Transverse colon (tissue), 4 donors: ENCODE measurements at regions not wholly inside any gene's neighbourhood (a gene's known extent, or its start where the extent isn't known, plus 50 kb on each side); places are given as distances from the start of the nearest gene placed in this dataset.

Source experiments
- DNase-seq: peaks from one replicate; pipeline ENCODE4 v3.0.0-alpha.2; 2019
- H3K27ac ChIP-seq, 4 donors: fragments of 200-600 bp; sonication (generic); 2 replicates each; pipeline ENCODE4 v1.5.1; 2016 to 2018; ENCODE audit warnings: inconsistent platforms in 4 of 4
- H3K27me3 ChIP-seq: fragments of 200-600 bp; sonication (generic); 2 replicates; pipeline ENCODE4 v1.5.1; 2017; ENCODE audit warnings: inconsistent platforms
- H3K36me3 ChIP-seq, 4 donors: fragments of 200-600 bp; sonication (generic); 2 replicates each; pipeline ENCODE4 v1.5.1; 2017 to 2019; ENCODE audit warnings: inconsistent platforms in 4 of 4
- H3K4me1 ChIP-seq, 4 donors: fragments of 200-600 bp; sonication (generic); 2 replicates each; pipeline ENCODE4 v1.5.1; 2017 to 2020; ENCODE audit warnings: inconsistent platforms in 4 of 4
- H3K4me3 ChIP-seq, 4 donors: fragments of 200-600 bp; sonication (generic); 1 replicate in 1 of 4; 2 replicates in 3 of 4; pipeline versions ENCODE4 v1.5.1 to v1.6.1; 2017 to 2019; ENCODE audit warnings: inconsistent platforms in 4 of 4
- H3K9me3 ChIP-seq, 2 donors: fragments of 200-600 bp; sonication (generic); 2 replicates each; pipeline ENCODE4 v1.5.1; 2017 to 2019; ENCODE audit warnings: inconsistent platforms in 2 of 2
- EP300 ChIP-seq: sonication (generic); formaldehyde crosslinking; IDR thresholded peaks from one replicate; pipeline ENCODE4 v1.6.1; 2017; ENCODE audit warnings: antibody characterized with exemption, low read depth
- POLR2A ChIP-seq: fragments of 450-650 bp; IDR thresholded peaks from one replicate; pipeline ENCODE4 v1.6.1; 2016; ENCODE audit warnings: antibody characterized with exemption, mild to moderate bottlenecking, moderate library complexity
- POLR2AphosphoS5 ChIP-seq, 3 donors: sonication (generic); formaldehyde crosslinking; IDR thresholded peaks; one replicate each; pipeline ENCODE4 v1.6.1; 2016; ENCODE audit warnings: antibody characterized with exemption in 3 of 3
- WGBS, 2 donors: methylation state at CpG; one replicate each; pipeline ENCODE4 v1.1.5; 2018; ENCODE audit warnings: low coverage in 1 of 2; 5-methylcytosine and 5-hydroxymethylcytosine counted together
- in situ Hi-C, 4 donors: fragments of 200-750 bp; cut with MboI; loops; one replicate each; pipeline versions ENCODE4 v1.15.0 to v1.15.1; 2017; ENCODE audit warnings: low sequenced_read_pairs in 3 of 4, low pct_ligation_motif_present in 1 of 4, low pct_unique_long_range_greater_than_20kb in 1 of 4
- intact Hi-C: fragments of 100-400 bp; cut with DNase I; formaldehyde crosslinking; loops from one replicate; pipeline ENCODE4 v1.15.1; 2023; ENCODE audit warnings: low total_unique reads
- TF ChIP-seq, protein P1 (sequence below), 5 experiments: fragments of 200-600 bp in 3 of 5; fragments of 450-650 bp in 2 of 5; sonication (generic) in 3 of 5; IDR thresholded peaks; 1 replicate in 2 of 5; 2 replicates in 3 of 5; pipeline ENCODE4 v1.5.1; 2016 to 2017; ENCODE audit warnings: antibody characterized with exemption in 5 of 5, inconsistent platforms in 3 of 5, mild to moderate bottlenecking in 2 of 5, moderate library complexity in 1 of 5

DNA sequence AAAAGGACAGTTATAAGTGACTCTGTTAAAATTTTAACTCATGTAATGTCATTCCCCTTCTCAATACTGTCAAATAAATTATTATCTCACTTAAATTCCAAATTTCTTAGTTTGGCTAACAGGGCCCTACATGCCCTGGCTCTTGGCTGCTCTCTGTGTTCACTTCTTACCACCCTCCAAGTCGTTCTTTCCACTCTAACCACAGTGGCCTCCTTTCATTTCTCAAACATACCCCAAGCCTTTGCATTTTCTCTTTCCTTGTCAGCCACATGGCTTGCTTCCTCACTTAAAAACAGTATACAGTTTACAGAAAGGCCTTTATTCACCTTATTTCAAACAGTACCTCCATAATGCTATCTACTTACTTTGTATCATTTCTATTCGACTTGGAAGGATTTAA lies 737.1 kb upstream of the ZWINT start:
- in situ Hi-C loops: no loop called here
- no peak for TF ChIP-seq POLR2AphosphoS5 (IDR thresholded peaks at IDR 0.05)
- TF ChIP-seq, protein P1, sequence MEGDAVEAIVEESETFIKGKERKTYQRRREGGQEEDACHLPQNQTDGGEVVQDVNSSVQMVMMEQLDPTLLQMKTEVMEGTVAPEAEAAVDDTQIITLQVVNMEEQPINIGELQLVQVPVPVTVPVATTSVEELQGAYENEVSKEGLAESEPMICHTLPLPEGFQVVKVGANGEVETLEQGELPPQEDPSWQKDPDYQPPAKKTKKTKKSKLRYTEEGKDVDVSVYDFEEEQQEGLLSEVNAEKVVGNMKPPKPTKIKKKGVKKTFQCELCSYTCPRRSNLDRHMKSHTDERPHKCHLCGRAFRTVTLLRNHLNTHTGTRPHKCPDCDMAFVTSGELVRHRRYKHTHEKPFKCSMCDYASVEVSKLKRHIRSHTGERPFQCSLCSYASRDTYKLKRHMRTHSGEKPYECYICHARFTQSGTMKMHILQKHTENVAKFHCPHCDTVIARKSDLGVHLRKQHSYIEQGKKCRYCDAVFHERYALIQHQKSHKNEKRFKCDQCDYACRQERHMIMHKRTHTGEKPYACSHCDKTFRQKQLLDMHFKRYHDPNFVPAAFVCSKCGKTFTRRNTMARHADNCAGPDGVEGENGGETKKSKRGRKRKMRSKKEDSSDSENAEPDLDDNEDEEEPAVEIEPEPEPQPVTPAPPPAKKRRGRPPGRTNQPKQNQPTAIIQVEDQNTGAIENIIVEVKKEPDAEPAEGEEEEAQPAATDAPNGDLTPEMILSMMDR (IDR thresholded peaks at IDR 0.05): no peak
- TF ChIP-seq EP300: no peak
- TF ChIP-seq POLR2A: no peak
- no peaks in the 10 kb centered on the region for H3K27me3 ChIP-seq
- H3K4me1 ChIP-seq: no peaks in the 10 kb centered on the region
- H3K36me3 ChIP-seq: no peaks in the 10 kb centered on the region
- no peaks in the 10 kb centered on the region for H3K9me3 ChIP-seq
- no peak overlapping the region for H3K4me3 ChIP-seq
- DNase-seq: no peak
- H3K27ac ChIP-seq: no peak overlapping the region
- intact Hi-C loops: no loop called here
- 58 to 69% methylated on average over 2 of the region's 2 CpGs for WGBS, 2 donors

DNA sequence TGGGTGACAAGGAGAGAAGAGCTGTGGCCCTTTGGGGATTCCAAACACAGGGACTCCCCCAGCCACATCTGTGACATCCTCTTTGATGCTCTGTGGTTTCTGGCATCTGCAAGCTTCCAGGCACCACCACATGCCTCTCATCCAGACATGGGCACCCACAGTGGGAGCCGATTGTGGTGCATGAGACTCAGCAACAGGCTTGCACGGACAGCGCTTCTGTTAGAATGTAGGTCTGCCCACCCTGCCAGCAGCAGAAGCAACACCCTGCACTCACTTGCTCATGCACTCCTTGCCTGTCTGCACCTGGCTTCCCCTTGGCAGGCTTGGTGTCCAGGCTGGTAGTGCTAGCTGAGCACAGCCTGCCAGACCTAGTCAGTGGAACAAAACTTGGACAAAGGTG lies 735.0 kb upstream of the ZWINT start:
- Histone ChIP-seq H3K27ac (no peak overlapping the region), H3K4me3 (no peak overlapping the region), H3K27me3 (no peaks in the 10 kb centered on the region), H3K36me3 (no peaks in the 10 kb centered on the region), H3K9me3 (no peaks in the 10 kb centered on the region), H3K4me1 (no peaks in the 10 kb centered on the region)
- WGBS, 2 donors: 91% methylated on average over 3 of the region's 3 CpGs; no CpG with 5 or more reads in 1 of the 2 donors
- DNase-seq: no peak
- intact Hi-C loops: no loop called here
- TF ChIP-seq EP300: no peak
- in situ Hi-C loops: no loop called here

DNA sequence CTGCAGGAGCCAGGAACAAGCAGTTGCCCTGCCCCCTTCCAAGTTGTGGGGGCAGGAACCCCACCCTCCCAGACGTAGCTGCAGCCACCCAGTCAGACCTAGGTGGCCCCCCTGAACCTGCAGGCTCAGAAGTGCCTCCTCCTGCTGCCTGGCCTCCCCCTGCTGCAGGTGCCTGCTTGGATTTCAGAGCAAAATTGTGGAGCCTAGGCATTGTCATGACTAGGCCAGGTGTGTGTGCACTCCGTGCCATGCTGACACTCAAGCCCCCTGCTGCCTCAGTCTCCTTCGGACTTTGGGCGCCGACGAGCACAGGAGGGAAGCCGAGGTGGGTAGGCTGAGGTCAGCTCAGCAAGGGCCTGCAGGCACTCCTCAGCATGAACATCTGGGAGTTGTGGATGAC lies 733.9 kb upstream of the ZWINT start:
- TF ChIP-seq EP300 (no peak), POLR2AphosphoS5 (IDR thresholded peaks at IDR 0.05) (no peak), POLR2A (no peak)
- TF ChIP-seq, protein P1 (IDR thresholded peaks at IDR 0.05): no peak
- no peak overlapping the region for H3K4me3 ChIP-seq
- 90% methylated on average over 7 of the region's 7 CpGs; no CpG with 5 or more reads in 1 of the 2 donors for WGBS, 2 donors
- H3K36me3 ChIP-seq: no peaks in the 10 kb centered on the region
- no peak overlapping the region for H3K27ac ChIP-seq
- in situ Hi-C loops: no loop called here
- H3K9me3 ChIP-seq: no peaks in the 10 kb centered on the region
- no peaks in the 10 kb centered on the region for H3K27me3 ChIP-seq
- no peaks in the 10 kb centered on the region for H3K4me1 ChIP-seq
- intact Hi-C loops: no loop called here
- DNase-seq: no peak

DNA sequence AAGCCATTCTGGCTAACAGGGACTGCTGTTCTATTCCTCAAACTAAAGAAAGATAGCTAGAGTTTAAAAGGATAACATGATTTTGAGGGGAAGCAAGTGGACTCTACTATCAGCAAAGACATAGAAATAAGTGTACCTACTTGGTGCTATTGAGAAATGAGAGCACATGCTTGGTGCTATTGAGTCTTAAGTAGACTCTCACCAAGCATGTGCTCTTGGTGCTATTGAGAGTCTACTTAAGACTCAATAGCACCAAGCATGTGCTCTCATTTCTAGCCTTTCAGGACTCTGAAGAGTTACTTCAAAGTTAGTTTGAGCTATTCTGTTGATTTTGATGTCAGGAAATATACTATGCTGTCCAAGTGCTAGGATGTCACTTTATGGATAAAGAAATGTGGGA lies 733.0 kb upstream of the ZWINT start:
- Histone ChIP-seq H3K4me3 (no peak overlapping the region), H3K4me1 (no peaks in the 10 kb centered on the region), H3K36me3 (no peaks in the 10 kb centered on the region), H3K9me3 (no peaks in the 10 kb centered on the region), H3K27ac (no peak overlapping the region), H3K27me3 (no peaks in the 10 kb centered on the region)
- TF ChIP-seq POLR2A: no peak
- TF ChIP-seq EP300: no peak
- TF ChIP-seq, protein P1 (IDR thresholded peaks at IDR 0.05): no peak
- TF ChIP-seq POLR2AphosphoS5 (IDR thresholded peaks at IDR 0.05): no peak
- no peak for DNase-seq
- intact Hi-C loops: no loop called here
- in situ Hi-C loops: no loop called here

DNA sequence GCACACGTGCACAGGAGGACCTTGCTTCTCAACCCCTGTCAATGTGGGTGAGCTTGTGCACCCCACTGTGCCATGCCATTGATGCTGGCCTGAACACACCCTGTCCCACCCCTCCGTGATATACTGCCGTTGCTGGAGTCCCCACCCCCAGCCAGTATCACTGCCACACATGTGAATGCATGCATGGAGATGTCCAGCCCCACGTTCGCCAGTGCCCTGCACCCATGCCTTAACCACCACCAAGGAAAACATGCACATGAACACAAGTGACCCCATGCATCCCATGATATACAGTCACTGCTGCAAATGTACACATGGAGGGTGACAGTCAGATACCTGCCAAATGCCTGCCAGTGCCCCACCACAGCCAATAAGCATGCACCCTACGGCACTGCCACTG lies 692.5 kb upstream of the ZWINT start:
- in situ Hi-C loops: no loop called here
- TF ChIP-seq, protein P1 (IDR thresholded peaks at IDR 0.05): no peak
- TF ChIP-seq EP300: no peak
- no peak for TF ChIP-seq POLR2A
- TF ChIP-seq POLR2AphosphoS5 (IDR thresholded peaks at IDR 0.05): no peak
- Histone ChIP-seq H3K4me3 (no peak overlapping the region), H3K36me3 (no peaks in the 10 kb centered on the region), H3K4me1 (no peaks in the 10 kb centered on the region), H3K27ac (no peak overlapping the region), H3K9me3 (no peaks in the 10 kb centered on the region), H3K27me3 (no peaks in the 10 kb centered on the region)
- WGBS, 2 donors: 89% methylated on average over 6 of the region's 6 CpGs; no CpG with 5 or more reads in 1 of the 2 donors
- no peak for DNase-seq
- intact Hi-C loops: no loop called here
